T-helper 2 cell treated with Interferon-gamma antibody and Interleukin-4, amounts not matched to agents 5 μg/mL and 100 μg/mL, for 36 hours (primary cell): ENCODE measurements at regions not wholly inside any gene's neighbourhood (a gene's known extent, or its start where the extent isn't known, plus 50 kb on each side); places are given as distances from the start of the nearest gene placed in this dataset.
"Not testable (repeated sequence)": the region's sequence is repeated elsewhere in the genome, so short reads cannot be mapped to it uniquely, and the experiment has no call there.

ENCODE experiments used
- DNase-seq: peaks from one replicate; pipeline ENCODE4 v3.0.0; 2021; ENCODE audit warnings: low spot score
- H3K27ac Mint-ChIP-seq: one replicate; pipeline ENCODE4 v1.8.0; 2021; ENCODE audit warnings: mild to moderate bottlenecking, mixed read lengths
- H3K27me3 Mint-ChIP-seq: one replicate; pipeline ENCODE4 v1.8.0; 2021; ENCODE audit warnings: low read depth, mixed read lengths
- H3K36me3 Mint-ChIP-seq: one replicate; pipeline ENCODE4 v1.8.0; 2021; ENCODE audit warnings: low read depth, mixed read lengths
- H3K4me1 Mint-ChIP-seq: one replicate; pipeline ENCODE4 v1.8.0; 2021; ENCODE audit warnings: low read depth, mixed read lengths
- H3K4me3 Mint-ChIP-seq: one replicate; pipeline ENCODE4 v1.8.0; 2022; ENCODE audit warnings: mild to moderate bottlenecking, moderate library complexity, mixed read lengths
- H3K9me3 Mint-ChIP-seq: one replicate; pipeline ENCODE4 v1.8.0; 2021; ENCODE audit warnings: mixed read lengths

GRCh38 chr3:117842086-117842485 is 1132.5 kb downstream of the TUSC7 start:
- no peak overlapping the region for H3K4me3 Mint-ChIP-seq
- no peak overlapping the region for H3K27ac Mint-ChIP-seq
- no peak for DNase-seq
- H3K36me3 Mint-ChIP-seq: no peaks in the 10 kb centered on the region
- H3K27me3 Mint-ChIP-seq: no peaks in the 10 kb centered on the region
- no peaks in the 10 kb centered on the region for H3K9me3 Mint-ChIP-seq
- H3K4me1 Mint-ChIP-seq: no peaks in the 10 kb centered on the region

GRCh38 chr3:117843356-117843755 is 1133.8 kb downstream of the TUSC7 start:
- H3K4me1 Mint-ChIP-seq: no peaks in the 10 kb centered on the region
- no peaks in the 10 kb centered on the region for H3K9me3 Mint-ChIP-seq
- H3K27ac Mint-ChIP-seq: no peak overlapping the region
- no peaks in the 10 kb centered on the region for H3K36me3 Mint-ChIP-seq
- H3K4me3 Mint-ChIP-seq: no peak overlapping the region
- H3K27me3 Mint-ChIP-seq: no peaks in the 10 kb centered on the region
- no peak for DNase-seq

GRCh38 chr3:117844676-117845075 is 1135.1 kb downstream of the TUSC7 start:
- H3K4me1 Mint-ChIP-seq: no peaks in the 10 kb centered on the region
- no peaks in the 10 kb centered on the region for H3K36me3 Mint-ChIP-seq
- no peak overlapping the region for H3K27ac Mint-ChIP-seq
- DNase-seq: no peak
- no peaks in the 10 kb centered on the region for H3K9me3 Mint-ChIP-seq
- H3K4me3 Mint-ChIP-seq: no peak overlapping the region
- no peaks in the 10 kb centered on the region for H3K27me3 Mint-ChIP-seq

- H3K27me3 Mint-ChIP-seq: no peaks in the 10 kb centered on the region
- no peak overlapping the region for H3K4me3 Mint-ChIP-seq
- DNase-seq: no peak
- H3K9me3 Mint-ChIP-seq: no peaks in the 10 kb centered on the region
- H3K4me1 Mint-ChIP-seq: no peaks in the 10 kb centered on the region
- H3K36me3 Mint-ChIP-seq: no peaks in the 10 kb centered on the region
- H3K27ac Mint-ChIP-seq: no peak overlapping the region
These were observed 1136.7 kb downstream of the TUSC7 start for GRCh38 chr3:117846238-117846637.

GRCh38 chr3:117848606-117849005 is 1139.0 kb downstream of the TUSC7 start:
- no peaks in the 10 kb centered on the region for H3K4me1 Mint-ChIP-seq
- no peaks in the 10 kb centered on the region for H3K9me3 Mint-ChIP-seq
- H3K36me3 Mint-ChIP-seq: no peaks in the 10 kb centered on the region
- no peak for DNase-seq
- no peak overlapping the region for H3K27ac Mint-ChIP-seq
- H3K27me3 Mint-ChIP-seq: no peaks in the 10 kb centered on the region
- no peak overlapping the region for H3K4me3 Mint-ChIP-seq

- Mint-ChIP-seq H3K36me3 (no peaks in the 10 kb centered on the region), H3K4me3 (no peak overlapping the region), H3K4me1 (no peaks in the 10 kb centered on the region), H3K27ac (no peak overlapping the region), H3K27me3 (no peaks in the 10 kb centered on the region), H3K9me3 (peaks cover 6% of the 10 kb centered on the region)
- DNase-seq: no peak
These were observed 1144.5 kb downstream of the TUSC7 start for GRCh38 chr3:117853923-117854668.

- Mint-ChIP-seq H3K36me3 (no peaks in the 10 kb centered on the region), H3K27me3 (no peaks in the 10 kb centered on the region), H3K27ac (no peak overlapping the region), H3K9me3 (peaks cover 19% of the 10 kb centered on the region), H3K4me3 (no peak overlapping the region), H3K4me1 (no peaks in the 10 kb centered on the region)
- DNase-seq: no peak
These were observed 1146.8 kb downstream of the TUSC7 start for GRCh38 chr3:117856354-117856753.

GRCh38 chr3:117863146-117863545 is 1153.6 kb downstream of the TUSC7 start:
- no peaks in the 10 kb centered on the region for H3K4me1 Mint-ChIP-seq
- DNase-seq: no peak
- H3K27ac Mint-ChIP-seq: no peak overlapping the region
- H3K9me3 Mint-ChIP-seq: peaks cover 12% of the 10 kb centered on the region
- H3K4me3 Mint-ChIP-seq: no peak overlapping the region
- no peaks in the 10 kb centered on the region for H3K27me3 Mint-ChIP-seq
- no peaks in the 10 kb centered on the region for H3K36me3 Mint-ChIP-seq

GRCh38 chr3:117865338-117865737 is 1155.8 kb downstream of the TUSC7 start:
- Mint-ChIP-seq H3K9me3 (peaks cover 4% of the 10 kb centered on the region), H3K4me3 (no peak overlapping the region), H3K36me3 (no peaks in the 10 kb centered on the region), H3K27me3 (no peaks in the 10 kb centered on the region), H3K27ac (no peak overlapping the region), H3K4me1 (no peaks in the 10 kb centered on the region)
- no peak for DNase-seq

GRCh38 chr3:117868766-117869165 is 1159.2 kb downstream of the TUSC7 start:
- Mint-ChIP-seq H3K27ac (no peak overlapping the region), H3K9me3 (no peaks in the 10 kb centered on the region), H3K4me3 (no peak overlapping the region), H3K36me3 (no peaks in the 10 kb centered on the region), H3K27me3 (no peaks in the 10 kb centered on the region), H3K4me1 (no peaks in the 10 kb centered on the region)
- no peak for DNase-seq

- DNase-seq: no peak
- Mint-ChIP-seq H3K36me3 (no peaks in the 10 kb centered on the region), H3K9me3 (no peaks in the 10 kb centered on the region), H3K4me1 (no peaks in the 10 kb centered on the region), H3K4me3 (no peak overlapping the region), H3K27me3 (no peaks in the 10 kb centered on the region), H3K27ac (no peak overlapping the region)
These were observed 1162.4 kb downstream of the TUSC7 start for GRCh38 chr3:117871934-117872333.

GRCh38 chr3:117872594-117873248 is 1161.9 kb downstream of the IGSF11 start:
- DNase-seq, H3K4me3 Mint-ChIP-seq, H3K4me1 Mint-ChIP-seq, H3K36me3 Mint-ChIP-seq, H3K27ac Mint-ChIP-seq, H3K27me3 Mint-ChIP-seq, H3K9me3 Mint-ChIP-seq: not testable (repeated sequence)

- Mint-ChIP-seq H3K9me3 (no peaks in the 10 kb centered on the region), H3K27ac (no peak overlapping the region), H3K4me3 (no peak overlapping the region), H3K36me3 (no peaks in the 10 kb centered on the region), H3K4me1 (no peaks in the 10 kb centered on the region), H3K27me3 (no peaks in the 10 kb centered on the region)
- no peak for DNase-seq
These were observed 1161.4 kb downstream of the IGSF11 start for GRCh38 chr3:117873249-117873600.

GRCh38 chr3:117874028-117874690 is 1160.5 kb downstream of the IGSF11 start:
- Mint-ChIP-seq H3K27ac (no peak overlapping the region), H3K27me3 (no peaks in the 10 kb centered on the region), H3K9me3 (no peaks in the 10 kb centered on the region), H3K36me3 (no peaks in the 10 kb centered on the region), H3K4me1 (no peaks in the 10 kb centered on the region), H3K4me3 (no peak overlapping the region)
- DNase-seq: no peak
